Vagina (tissue), 2 donors: ENCODE measurements at regions not wholly inside any gene's neighbourhood (a gene's known extent, or its start where the extent isn't known, plus 50 kb on each side); places are given as distances from the start of the nearest gene placed in this dataset.

Experiments
- DNase-seq, 2 donors: peaks; one replicate each; pipeline ENCODE4 v3.0.0-alpha.2; 2017; ENCODE audit errors: extremely low spot score in 2 of 2
- H3K27ac ChIP-seq: fragments of 200-600 bp; sonication (generic); one replicate; pipeline ENCODE4 v1.5.1; 2019
- H3K27me3 ChIP-seq: fragments of 200-600 bp; sonication (generic); one replicate; pipeline ENCODE4 v1.5.1; 2019
- H3K36me3 ChIP-seq, 2 donors: fragments of 200-600 bp; sonication (generic); one replicate each; pipeline ENCODE4 v1.5.1; 2017 to 2019
- H3K4me1 ChIP-seq: fragments of 200-600 bp; sonication (generic); one replicate; pipeline ENCODE4 v1.5.1; 2019
- H3K4me3 ChIP-seq, 2 donors: fragments of 200-600 bp; sonication (generic); 1 replicate in 1 of 2; 2 replicates in 1 of 2; pipeline ENCODE4 v1.5.1; 2016 to 2019
- H3K9me3 ChIP-seq: fragments of 200-600 bp; sonication (generic); one replicate; pipeline ENCODE4 v1.5.1; 2019
- POLR2A ChIP-seq, 2 donors: fragments of 450-650 bp; IDR thresholded peaks; one replicate each; pipeline ENCODE4 v1.6.1; 2017; ENCODE audit warnings: antibody characterized with exemption in 2 of 2, mild to moderate bottlenecking in 2 of 2, moderate library complexity in 2 of 2
- POLR2AphosphoS5 ChIP-seq, 2 donors: sonication (generic); formaldehyde crosslinking; IDR thresholded peaks; one replicate each; pipeline ENCODE4 v1.9.0; 2017; ENCODE audit warnings: antibody characterized with exemption in 2 of 2, mild to moderate bottlenecking in 2 of 2, low read depth in 1 of 2; ENCODE audit not compliant: insufficient read depth in 1 of 2
- intact Hi-C: fragments of 100-400 bp; cut with DNase I; formaldehyde crosslinking; loops from one replicate; pipeline ENCODE4 v1.15.1; 2023
- TF ChIP-seq, protein P1 (sequence below), 3 experiments: fragments of 450-650 bp in 2 of 3; fragments of 200-600 bp in 1 of 3; sonication (generic) in 1 of 3; IDR thresholded peaks; one replicate each; pipeline ENCODE4 v1.5.1; 2017 to 2019; ENCODE audit warnings: antibody characterized with exemption in 3 of 3, mild to moderate bottlenecking in 2 of 3, moderate library complexity in 2 of 3

GRCh38 chr3:10627884-10628572, 122.6 kb upstream of the ATP2B2 start:
- Histone ChIP-seq H3K27ac (no peak overlapping the region), H3K36me3 (no peaks in the 10 kb centered on the region), H3K27me3 (no peaks in the 10 kb centered on the region), H3K4me1 (no peaks in the 10 kb centered on the region), H3K4me3 (no peak overlapping the region), H3K9me3 (no peaks in the 10 kb centered on the region)
- no peak for DNase-seq
- intact Hi-C loops = no loop called here
- TF ChIP-seq POLR2AphosphoS5 (IDR thresholded peaks at IDR 0.05; ENCODE audit: insufficient read depth in 1 of 2, low read depth in 1 of 2) = no peak
- TF ChIP-seq, protein P1, sequence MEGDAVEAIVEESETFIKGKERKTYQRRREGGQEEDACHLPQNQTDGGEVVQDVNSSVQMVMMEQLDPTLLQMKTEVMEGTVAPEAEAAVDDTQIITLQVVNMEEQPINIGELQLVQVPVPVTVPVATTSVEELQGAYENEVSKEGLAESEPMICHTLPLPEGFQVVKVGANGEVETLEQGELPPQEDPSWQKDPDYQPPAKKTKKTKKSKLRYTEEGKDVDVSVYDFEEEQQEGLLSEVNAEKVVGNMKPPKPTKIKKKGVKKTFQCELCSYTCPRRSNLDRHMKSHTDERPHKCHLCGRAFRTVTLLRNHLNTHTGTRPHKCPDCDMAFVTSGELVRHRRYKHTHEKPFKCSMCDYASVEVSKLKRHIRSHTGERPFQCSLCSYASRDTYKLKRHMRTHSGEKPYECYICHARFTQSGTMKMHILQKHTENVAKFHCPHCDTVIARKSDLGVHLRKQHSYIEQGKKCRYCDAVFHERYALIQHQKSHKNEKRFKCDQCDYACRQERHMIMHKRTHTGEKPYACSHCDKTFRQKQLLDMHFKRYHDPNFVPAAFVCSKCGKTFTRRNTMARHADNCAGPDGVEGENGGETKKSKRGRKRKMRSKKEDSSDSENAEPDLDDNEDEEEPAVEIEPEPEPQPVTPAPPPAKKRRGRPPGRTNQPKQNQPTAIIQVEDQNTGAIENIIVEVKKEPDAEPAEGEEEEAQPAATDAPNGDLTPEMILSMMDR (IDR thresholded peaks at IDR 0.05) = no peak
- TF ChIP-seq POLR2A (IDR thresholded peaks at IDR 0.05) = no peak

DNA sequence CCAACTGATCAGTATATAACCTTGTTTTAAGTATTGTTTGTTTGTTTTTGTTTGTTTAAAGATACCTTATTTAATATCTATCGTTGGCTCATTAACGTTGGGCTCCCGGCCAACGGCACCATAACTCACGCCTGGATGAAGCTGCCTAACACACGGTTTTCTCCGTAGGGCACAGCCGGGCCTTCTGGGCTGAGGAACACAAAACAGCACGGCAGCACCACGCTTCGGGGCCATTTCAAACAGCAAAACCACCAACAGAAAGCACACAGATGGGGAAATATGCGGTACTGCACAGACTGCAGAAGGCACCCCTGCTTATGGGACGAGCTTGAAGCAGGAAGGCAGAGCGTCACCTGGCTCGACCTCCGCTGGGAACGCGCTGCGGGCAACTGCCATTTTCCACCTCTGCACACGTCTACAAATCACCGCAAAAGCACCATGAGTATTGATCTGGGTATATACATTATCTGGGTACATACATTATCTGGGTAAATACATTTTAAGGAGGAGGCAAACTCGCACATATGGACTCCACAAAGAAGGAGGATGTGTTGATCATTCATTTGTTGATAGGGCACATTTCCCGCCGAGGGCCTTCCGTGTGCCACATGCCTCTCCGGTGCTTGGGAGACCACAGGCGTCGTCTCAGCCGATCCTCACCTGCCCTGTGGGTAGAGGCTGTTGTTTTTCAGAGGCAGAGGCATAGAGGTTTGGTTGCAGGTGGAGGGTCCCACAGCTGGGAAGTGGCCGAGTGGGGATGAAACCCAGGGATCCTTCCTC, 123.7 kb upstream of the ATP2B2 start:
- Histone ChIP-seq H3K27me3 (no peaks in the 10 kb centered on the region), H3K9me3 (no peaks in the 10 kb centered on the region), H3K27ac (no peak overlapping the region), H3K4me1 (no peaks in the 10 kb centered on the region), H3K4me3 (no peak overlapping the region), H3K36me3 (no peaks in the 10 kb centered on the region)
- TF ChIP-seq, protein P1 (IDR thresholded peaks at IDR 0.05) = no peak
- TF ChIP-seq POLR2A (IDR thresholded peaks at IDR 0.05) (no peak), POLR2AphosphoS5 (IDR thresholded peaks at IDR 0.05; ENCODE audit: insufficient read depth in 1 of 2, low read depth in 1 of 2) (no peak)
- DNase-seq = no peak
- intact Hi-C loops = no loop called here

DNA sequence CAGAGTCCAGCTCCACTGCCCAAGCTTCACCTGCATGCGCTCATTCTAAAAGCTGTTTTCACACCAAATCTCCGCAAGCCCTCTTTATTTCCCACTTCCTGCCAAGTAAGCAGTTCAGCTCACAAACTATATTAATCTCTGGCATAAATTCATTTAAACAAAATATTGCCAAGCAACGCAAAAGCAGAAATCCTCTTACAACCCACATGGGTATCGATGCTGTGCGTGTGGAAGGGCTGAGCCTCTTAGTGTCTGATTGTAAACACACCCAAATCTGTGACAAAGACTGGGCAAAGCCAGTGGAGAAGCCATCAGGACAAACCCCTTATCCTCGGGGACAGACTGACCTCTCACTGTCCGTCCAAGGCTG, 124.3 kb upstream of the ATP2B2 start:
- H3K27ac ChIP-seq = no peak overlapping the region
- no peak overlapping the region for H3K4me3 ChIP-seq
- DNase-seq = no peak
- H3K4me1 ChIP-seq = no peaks in the 10 kb centered on the region
- TF ChIP-seq POLR2A (IDR thresholded peaks at IDR 0.05) (no peak), POLR2AphosphoS5 (IDR thresholded peaks at IDR 0.05; ENCODE audit: insufficient read depth in 1 of 2, low read depth in 1 of 2) (no peak)
- TF ChIP-seq, protein P1 (IDR thresholded peaks at IDR 0.05) = no peak
- H3K27me3 ChIP-seq = no peaks in the 10 kb centered on the region
- intact Hi-C loops = no loop called here
- no peaks in the 10 kb centered on the region for H3K9me3 ChIP-seq
- no peaks in the 10 kb centered on the region for H3K36me3 ChIP-seq

DNA sequence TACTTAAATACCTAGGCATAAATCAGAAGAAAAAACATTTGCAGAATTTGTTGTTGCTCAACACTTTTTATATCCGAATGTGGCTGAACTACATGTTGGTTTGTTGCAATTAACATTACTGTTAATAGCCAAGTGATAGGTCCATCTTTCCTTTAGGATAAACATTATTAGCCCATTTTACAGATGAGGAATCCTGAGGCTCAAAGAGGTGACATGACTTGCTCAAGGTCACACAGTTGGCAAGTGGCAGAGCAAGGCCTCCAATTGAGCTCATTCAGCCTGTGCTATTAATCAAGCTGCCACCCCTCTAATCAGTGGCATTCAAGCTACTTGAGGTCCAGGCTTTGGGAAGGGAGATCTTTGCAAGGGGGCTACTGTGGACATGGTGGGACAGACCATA, 125.8 kb upstream of the ATP2B2 start:
- no peaks in the 10 kb centered on the region for H3K4me1 ChIP-seq
- intact Hi-C loops = no loop called here
- H3K36me3 ChIP-seq = no peaks in the 10 kb centered on the region
- no peaks in the 10 kb centered on the region for H3K9me3 ChIP-seq
- TF ChIP-seq, protein P1 (IDR thresholded peaks at IDR 0.05) = no peak
- no peak for TF ChIP-seq POLR2A (IDR thresholded peaks at IDR 0.05)
- no peak for TF ChIP-seq POLR2AphosphoS5 (IDR thresholded peaks at IDR 0.05; ENCODE audit: insufficient read depth in 1 of 2, low read depth in 1 of 2)
- H3K27me3 ChIP-seq = no peaks in the 10 kb centered on the region
- no peak for DNase-seq
- H3K27ac ChIP-seq = no peak overlapping the region
- no peak overlapping the region for H3K4me3 ChIP-seq

- H3K27me3 ChIP-seq = no peaks in the 10 kb centered on the region
- no peak for DNase-seq
- no peak for TF ChIP-seq POLR2A (IDR thresholded peaks at IDR 0.05)
- TF ChIP-seq POLR2AphosphoS5 (IDR thresholded peaks at IDR 0.05; ENCODE audit: insufficient read depth in 1 of 2, low read depth in 1 of 2) = no peak
- TF ChIP-seq, protein P1 (IDR thresholded peaks at IDR 0.05) = no peak
- no peaks in the 10 kb centered on the region for H3K9me3 ChIP-seq
- intact Hi-C loops = no loop called here
- no peaks in the 10 kb centered on the region for H3K36me3 ChIP-seq
- H3K4me1 ChIP-seq = no peaks in the 10 kb centered on the region
- no peak overlapping the region for H3K4me3 ChIP-seq
- no peak overlapping the region for H3K27ac ChIP-seq
These were observed 126.7 kb upstream of the ATP2B2 start for GRCh38 chr3:10632125-10632524.
